ENCODE measurements at regions not wholly inside any gene's neighbourhood (a gene's known extent, or its start where the extent isn't known, plus 50 kb on each side); places are given as distances from the start of the nearest gene placed in this dataset.

DNA sequence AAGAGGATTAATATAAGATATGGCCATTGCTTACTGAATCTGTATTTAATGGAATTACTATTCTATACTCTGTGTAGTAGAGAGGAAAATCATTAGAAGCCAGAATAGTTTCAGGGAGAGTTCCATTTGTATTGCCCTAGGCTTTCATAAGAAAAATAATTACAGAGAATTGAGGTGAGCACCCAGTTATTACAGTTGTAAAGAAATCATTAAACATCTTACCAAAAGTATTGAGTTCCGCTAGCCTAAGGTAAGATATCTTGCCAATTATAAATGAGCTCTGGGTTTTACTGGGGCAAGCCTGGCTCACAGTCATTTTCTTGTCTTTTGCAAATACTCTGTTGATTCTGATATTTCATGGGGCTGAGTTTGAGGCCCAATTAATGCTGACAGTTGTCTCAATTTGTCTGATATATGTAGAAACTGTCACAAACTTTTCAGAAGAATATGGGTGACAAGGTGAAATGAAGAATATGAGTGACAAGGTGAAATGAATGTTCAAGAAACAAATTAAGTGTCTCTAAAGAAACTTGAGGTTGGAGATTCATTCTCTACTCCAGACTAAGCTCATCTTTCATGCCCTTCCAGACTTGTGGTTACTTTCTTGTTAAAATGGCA is 127.8 kb downstream of the PTGER3 start:
- H3K4me1 ChIP-seq, result peaks cover 8% of the 10 kb centered on the region
- H3K9me3 ChIP-seq, result peaks cover 5% of the 10 kb centered on the region
- no peak for DNase-seq (ENCODE audit: low spot score in 2 of 2)
- no peaks in the 10 kb centered on the region for H3K36me3 ChIP-seq
- H3K27ac ChIP-seq, result no peak overlapping the region
- TF ChIP-seq POLR2A (IDR thresholded peaks at IDR 0.05) (no peak), EP300 (IDR thresholded peaks at IDR 0.05) (no peak), POLR2AphosphoS5 (IDR thresholded peaks at IDR 0.05) (no peak)
- TF ChIP-seq, protein P1, sequence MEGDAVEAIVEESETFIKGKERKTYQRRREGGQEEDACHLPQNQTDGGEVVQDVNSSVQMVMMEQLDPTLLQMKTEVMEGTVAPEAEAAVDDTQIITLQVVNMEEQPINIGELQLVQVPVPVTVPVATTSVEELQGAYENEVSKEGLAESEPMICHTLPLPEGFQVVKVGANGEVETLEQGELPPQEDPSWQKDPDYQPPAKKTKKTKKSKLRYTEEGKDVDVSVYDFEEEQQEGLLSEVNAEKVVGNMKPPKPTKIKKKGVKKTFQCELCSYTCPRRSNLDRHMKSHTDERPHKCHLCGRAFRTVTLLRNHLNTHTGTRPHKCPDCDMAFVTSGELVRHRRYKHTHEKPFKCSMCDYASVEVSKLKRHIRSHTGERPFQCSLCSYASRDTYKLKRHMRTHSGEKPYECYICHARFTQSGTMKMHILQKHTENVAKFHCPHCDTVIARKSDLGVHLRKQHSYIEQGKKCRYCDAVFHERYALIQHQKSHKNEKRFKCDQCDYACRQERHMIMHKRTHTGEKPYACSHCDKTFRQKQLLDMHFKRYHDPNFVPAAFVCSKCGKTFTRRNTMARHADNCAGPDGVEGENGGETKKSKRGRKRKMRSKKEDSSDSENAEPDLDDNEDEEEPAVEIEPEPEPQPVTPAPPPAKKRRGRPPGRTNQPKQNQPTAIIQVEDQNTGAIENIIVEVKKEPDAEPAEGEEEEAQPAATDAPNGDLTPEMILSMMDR (IDR thresholded peaks at IDR 0.05), result no peak
- WGBS, result 78% methylated on average over 1 of the region's 1 CpG
- H3K4me3 ChIP-seq, result no peak overlapping the region
- no peaks in the 10 kb centered on the region for H3K27me3 ChIP-seq

Data from suprapubic skin (tissue), 4 donors.